ENCODE measurements at regions not wholly inside any gene's neighbourhood (a gene's known extent, or its start where the extent isn't known, plus 50 kb on each side); places are given as distances from the start of the nearest gene placed in this dataset.
A peak's percentile ranks its signal among the peaks of the same experiment; 100 is the strongest.

- TF ChIP-seq CTCF (conservative IDR thresholded peaks at IDR 0.05; ENCODE audit: low read length) (peak; percentile 99), EZH2phosphoT487 (IDR thresholded peaks at IDR 0.05; ENCODE audit: borderline replicate concordance, low read depth, low read length) (no peak)
Observed at GRCh38 chr12:69070319-69071090, 137.5 kb upstream of the CPM start.
